22Rv1 (cell line): ENCODE measurements at regions not wholly inside any gene's neighbourhood (a gene's known extent, or its start where the extent isn't known, plus 50 kb on each side); places are given as distances from the start of the nearest gene placed in this dataset.

Experiments
- CTCF ChIP-seq: fragments of 450-650 bp; IDR thresholded peaks from 2 replicates; pipeline ENCODE4 v1.5.1; 2017; ENCODE audit warnings: mild to moderate bottlenecking
- ZFX ChIP-seq: fragments of 450-650 bp; IDR thresholded peaks from 2 replicates; pipeline ENCODE4 v1.6.1; 2017; ENCODE audit warnings: antibody characterized with exemption, borderline replicate concordance

GRCh38 chr11:110763249-110764011, 51.2 kb upstream of the ARHGAP20 start:
- TF ChIP-seq CTCF = no peak
- no peak for TF ChIP-seq ZFX
